OCI-LY7 (cell line): ENCODE measurements at regions not wholly inside any gene's neighbourhood (a gene's known extent, or its start where the extent isn't known, plus 50 kb on each side); places are given as distances from the start of the nearest gene placed in this dataset.

Experiments used
- EZH2phosphoT487 ChIP-seq: fragments of 200-600 bp; sonication (generic); IDR thresholded peaks from 2 replicates; pipeline ENCODE4 v1.6.1; 2018; ENCODE audit warnings: low read depth, borderline replicate concordance, mild to moderate bottlenecking, mixed run types, antibody characterized with exemption, low read length, moderate library complexity, mixed read lengths
- TF ChIP-seq, protein P1 (sequence below): fragments of 200-600 bp; sonication (generic); conservative IDR thresholded peaks from 2 replicates; pipeline ENCODE4 v1.5.1; 2014; ENCODE audit warnings: mild to moderate bottlenecking, antibody characterized with exemption, low read length, moderate library complexity, mixed read lengths

GRCh38 chr12:114735680-114736374, 51.9 kb upstream of the TBX3 start:
- TF ChIP-seq, protein P1, sequence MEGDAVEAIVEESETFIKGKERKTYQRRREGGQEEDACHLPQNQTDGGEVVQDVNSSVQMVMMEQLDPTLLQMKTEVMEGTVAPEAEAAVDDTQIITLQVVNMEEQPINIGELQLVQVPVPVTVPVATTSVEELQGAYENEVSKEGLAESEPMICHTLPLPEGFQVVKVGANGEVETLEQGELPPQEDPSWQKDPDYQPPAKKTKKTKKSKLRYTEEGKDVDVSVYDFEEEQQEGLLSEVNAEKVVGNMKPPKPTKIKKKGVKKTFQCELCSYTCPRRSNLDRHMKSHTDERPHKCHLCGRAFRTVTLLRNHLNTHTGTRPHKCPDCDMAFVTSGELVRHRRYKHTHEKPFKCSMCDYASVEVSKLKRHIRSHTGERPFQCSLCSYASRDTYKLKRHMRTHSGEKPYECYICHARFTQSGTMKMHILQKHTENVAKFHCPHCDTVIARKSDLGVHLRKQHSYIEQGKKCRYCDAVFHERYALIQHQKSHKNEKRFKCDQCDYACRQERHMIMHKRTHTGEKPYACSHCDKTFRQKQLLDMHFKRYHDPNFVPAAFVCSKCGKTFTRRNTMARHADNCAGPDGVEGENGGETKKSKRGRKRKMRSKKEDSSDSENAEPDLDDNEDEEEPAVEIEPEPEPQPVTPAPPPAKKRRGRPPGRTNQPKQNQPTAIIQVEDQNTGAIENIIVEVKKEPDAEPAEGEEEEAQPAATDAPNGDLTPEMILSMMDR = no peak
- TF ChIP-seq EZH2phosphoT487 = no peak
